GM19324 (cell line): ENCODE measurements at regions not wholly inside any gene's neighbourhood (a gene's known extent, or its start where the extent isn't known, plus 50 kb on each side); places are given as distances from the start of the nearest gene placed in this dataset.
"Not testable (repeated sequence)": the region's sequence is repeated elsewhere in the genome, so short reads cannot be mapped to it uniquely, and the experiment has no call there.

Experiments
- ATAC-seq: cut with Tn5 transposase; IDR thresholded peaks from one replicate; pipeline ENCODE4 v1.9.1; 2021; ENCODE audit warnings: mild to moderate bottlenecking, moderate library complexity; ENCODE audit not compliant: unreplicated experiment, low FRiP score

DNA sequence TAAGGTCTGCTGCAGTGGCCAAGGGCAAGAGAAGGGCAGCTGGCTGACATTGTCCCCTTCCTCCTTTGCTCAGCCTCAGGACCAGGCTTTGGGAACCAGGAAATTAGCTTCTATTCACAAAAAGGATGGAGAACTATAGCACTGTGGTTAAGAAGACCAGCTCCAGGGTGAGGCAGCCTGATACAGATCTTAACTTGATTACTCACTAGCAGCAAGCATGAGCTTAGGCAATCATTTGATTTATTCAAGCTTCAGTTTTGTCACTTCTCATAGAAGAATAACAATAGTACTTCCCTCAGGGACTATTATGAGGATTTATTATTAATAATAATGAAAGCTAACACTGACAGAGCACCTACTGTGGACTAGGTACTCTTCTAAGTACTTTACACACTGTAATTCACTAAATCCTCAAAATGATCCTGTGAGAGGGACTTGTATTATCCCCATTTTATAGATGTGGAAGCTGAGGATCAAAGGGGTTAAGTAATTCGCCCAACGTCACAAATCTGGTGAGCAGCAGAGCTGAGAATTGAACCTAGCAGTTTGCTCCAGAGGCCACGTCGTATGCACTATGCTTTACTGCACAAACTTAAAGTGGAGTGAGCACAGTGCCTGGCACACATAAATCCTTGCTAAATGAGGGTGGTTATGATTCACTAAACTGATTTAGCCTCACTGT, 130.4 kb upstream of the PAK3 start:
- ATAC-seq, result no peak

DNA sequence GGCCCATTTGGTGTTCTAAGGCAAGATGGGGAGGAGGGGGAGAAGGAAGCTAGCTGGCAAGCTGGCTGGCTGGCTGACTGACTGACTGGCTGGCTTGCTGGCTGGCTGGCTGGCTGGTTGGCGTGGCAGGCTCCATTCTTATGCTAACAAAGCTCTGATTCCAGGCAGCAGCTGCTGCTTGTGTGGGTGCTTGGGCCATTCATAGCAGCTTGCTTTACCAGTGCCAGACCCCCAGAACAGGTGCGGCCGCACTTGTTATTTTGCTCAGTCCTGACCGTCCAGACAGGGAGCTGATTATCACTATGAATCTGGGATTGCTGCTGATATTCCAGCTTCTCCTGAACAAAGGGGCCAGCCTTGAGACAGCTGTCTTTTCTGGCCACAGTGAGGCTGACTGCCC, 131.2 kb upstream of the PAK3 start:
- ATAC-seq, result no peak

DNA sequence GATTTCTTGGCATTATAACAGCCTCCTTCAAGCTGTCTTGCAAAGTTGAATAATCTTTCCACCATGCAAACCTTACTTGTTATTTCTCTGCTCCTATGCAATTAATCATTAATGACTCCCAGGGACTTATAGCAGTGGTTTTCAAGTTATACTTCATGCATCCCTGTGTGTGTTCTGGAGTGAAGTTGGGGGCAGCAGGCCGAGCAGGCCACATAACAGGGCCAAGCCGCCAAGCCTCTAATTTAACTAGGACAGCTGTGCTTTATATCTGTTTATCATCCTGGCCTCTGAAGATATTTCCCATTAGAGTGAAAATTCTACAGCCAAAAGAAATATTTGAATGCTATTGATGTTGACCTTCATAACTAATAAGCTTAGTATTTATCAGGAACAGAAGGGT, 133.5 kb upstream of the PAK3 start:
- no peak for ATAC-seq

DNA sequence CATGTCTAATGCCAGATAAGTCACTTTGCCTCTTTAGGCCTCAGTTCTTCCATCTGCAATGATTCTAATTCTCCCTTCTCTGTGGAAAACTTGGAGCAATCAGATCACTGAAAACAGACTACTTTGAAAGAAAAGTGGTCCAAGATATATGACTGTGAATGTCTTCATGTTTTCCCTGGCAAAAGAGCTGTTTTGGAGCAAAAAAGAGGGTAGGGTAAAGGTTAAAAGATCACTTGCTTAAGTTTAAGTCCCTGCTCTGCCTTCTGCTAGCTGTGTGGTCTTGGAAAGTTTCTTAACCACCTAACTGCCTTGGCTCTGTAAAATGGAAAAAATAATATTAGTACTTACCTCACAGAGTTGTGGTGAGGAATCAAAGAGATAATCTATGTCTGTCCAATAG, 140.3 kb upstream of the PAK3 start:
- ATAC-seq, result no peak

DNA sequence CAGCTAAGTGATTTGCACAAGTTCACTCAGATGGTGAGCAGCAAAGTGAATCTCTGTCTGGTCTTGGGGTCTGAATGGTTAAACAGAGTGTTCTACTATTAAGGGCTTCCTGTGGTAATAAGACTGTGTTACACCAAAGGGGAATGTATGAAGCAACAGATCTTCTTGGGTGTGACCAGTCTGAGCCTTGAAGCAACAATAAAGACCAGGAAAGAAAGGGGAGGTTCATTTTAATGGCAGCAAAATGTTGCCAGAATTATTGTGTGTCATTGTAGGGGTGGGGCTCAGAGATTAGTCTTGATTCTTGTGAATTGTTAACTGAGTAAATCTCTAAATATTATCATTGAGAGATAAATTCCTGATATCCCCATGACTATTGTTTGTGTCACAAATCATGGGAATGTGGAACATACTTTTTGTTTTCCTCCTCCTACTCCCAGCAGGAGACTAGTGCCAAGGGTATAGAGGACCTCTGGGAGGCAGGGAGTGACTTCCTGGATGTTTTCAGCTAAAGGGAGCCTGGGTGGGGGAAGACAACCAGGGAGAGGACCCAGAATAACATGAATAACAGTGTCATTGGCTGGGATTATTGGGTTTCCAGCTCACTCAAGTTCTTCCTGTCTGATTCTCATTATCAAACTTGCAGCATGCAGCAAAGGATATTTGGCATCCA, 141.4 kb upstream of the PAK3 start:
- ATAC-seq, result no peak

DNA sequence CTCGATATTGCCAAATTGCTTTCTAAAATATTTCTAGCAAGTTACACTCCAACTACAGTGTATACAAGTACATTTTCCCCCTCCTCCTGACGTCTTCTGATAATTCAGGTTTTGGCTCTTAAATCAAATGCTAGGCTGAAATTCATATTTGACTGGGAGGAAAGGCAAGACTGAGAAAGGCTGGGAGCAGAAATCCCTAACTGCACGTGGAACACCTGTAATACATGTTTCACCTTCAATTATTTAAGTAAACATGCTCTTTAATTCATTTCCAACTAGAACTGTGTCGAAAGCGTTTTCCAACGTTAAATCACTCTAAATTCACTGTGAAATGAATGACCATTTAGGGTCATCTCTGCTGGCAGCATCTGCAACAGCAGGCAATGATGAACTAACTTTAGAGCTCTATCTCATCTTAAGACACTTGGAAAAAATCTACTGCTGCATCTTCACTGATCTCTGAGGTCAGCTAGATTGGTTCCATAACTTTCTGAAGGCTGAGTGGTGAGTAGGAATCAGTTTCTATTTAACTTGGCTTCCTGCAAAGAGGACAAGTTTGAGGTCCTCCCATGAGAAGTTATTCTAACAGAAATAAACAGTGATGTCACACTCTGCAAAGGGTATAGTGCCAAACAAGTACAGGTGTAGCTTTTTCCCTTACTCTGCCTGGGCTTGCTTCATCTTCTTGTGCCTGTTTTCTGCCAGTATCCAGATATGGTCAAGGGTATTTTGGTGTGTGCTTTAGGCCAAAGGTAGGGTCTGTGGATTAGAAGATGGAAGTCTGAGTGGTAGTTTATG, 144.3 kb upstream of the PAK3 start:
- ATAC-seq, result no peak

DNA sequence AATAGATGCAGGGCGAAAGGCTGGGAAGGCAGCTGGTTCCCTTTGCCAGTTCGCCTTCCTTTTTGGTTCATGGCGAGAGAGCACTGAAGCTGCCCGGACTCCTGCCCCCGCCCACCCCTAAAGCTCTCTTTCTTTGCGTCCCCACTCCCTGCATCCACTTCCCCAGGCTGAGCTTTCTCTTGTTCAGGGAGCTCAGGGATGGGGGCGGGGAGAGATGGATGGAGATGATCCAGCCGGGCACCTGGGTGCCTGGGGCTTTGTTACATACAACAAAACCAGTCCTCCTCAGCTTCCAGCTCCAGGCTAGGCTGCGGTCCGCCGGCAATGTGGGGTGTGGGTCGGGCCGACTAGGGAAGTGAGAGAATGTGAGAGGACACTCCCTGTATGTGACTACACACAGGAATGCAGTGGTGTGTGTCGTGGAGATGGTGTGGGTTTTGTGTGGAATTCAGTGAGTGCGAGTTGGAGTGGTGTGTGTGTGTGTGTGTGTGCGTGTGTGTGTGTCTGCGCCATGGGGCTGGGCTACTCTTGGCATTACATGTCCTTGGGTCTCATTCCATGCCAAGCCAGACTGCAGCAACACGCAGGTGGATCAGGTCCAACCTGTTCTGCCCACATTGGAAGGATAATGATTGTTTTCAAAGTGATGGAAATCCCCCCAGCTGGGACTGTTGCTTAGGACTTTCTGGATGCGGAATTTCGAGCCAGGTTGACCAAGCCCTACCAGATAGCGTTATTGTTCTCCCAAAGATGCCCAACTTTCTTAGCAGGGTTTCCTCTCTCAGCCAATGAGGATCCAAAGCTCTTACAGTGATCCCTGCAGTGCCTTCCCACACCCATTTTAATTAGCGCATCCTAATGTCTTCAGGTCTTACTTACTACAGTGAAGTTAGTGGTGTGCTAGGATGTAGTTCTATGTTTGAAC, 149.4 kb upstream of the CHRDL1 start:
- ATAC-seq, result no peak

DNA sequence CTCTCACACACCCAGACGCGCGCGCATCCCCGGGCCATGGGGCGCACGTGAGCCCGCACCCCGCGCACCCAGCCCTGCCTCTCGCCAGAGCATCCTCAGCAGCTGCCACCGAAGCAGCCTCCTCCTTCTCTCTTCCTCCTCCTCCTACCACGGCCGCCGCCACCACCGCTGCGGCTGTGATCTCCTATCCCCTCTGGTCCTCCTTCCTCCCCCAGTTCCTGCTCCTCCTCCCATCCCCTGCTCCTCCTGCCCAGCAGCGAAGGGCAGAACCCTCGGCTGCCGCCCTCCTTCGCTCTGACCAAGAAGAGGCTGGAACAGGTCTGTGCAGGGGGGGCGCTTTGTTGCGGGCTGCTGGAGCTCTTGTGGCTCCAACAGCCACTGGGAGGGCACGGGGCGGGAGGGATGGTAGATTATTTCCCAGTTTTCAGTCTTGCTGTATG, 148.7 kb upstream of the CHRDL1 start:
- ATAC-seq, result no peak

DNA sequence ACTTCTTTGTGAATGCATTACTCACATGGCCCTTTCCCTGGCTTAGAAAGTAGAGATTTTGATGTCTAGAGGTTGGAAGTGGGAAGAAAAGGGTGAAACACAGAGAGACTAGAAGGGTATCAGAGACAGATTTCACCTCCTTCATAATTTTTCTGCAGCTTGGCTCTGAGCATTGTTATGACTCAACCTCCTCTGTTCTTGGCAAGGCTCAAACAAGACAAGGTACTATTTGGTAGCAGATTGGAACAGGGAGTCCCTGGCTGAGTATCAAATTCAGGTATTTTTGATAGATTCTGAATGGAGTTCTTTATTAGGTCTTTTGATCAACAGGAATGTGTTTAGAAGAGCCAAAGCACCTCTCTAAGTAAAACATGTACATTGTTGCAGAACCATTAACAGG, 146.3 kb upstream of the CHRDL1 start:
- ATAC-seq, result no peak

DNA sequence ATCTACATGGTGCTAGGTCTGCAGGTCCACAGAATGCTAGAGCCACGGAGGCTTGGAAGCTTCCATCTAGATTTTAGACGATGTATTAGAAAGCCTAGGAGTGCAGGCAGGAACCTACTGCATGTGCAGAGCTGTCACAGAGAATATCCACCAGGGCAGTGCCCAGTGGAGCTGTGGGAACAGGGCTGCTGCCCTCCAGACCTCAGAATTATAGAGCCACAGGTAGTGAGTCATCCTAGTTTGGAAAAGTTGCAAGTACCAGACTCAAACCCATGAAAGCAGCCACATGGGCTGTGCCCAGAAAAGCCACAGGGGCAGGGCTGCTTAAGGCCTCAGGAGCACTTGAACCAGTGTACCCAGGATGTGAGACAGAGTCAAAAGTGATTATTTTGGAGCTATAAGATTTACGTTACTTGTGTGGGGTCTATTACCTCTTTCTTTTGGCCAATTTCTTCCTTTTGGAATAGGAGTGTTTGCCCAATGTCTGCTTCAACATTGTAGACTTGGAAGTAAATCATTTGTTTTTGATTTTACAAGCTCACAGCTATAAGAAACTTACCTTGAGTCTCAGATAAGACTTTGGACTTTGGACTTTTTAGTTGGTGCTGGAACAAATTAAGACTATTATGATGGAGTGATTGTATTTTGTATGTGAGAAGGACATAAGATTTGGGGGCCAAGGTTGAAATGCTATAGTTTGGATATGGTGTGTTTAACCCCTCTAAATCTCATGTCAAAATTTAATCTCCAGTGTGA, 143.5 kb upstream of the CHRDL1 start:
- no peak for ATAC-seq

DNA sequence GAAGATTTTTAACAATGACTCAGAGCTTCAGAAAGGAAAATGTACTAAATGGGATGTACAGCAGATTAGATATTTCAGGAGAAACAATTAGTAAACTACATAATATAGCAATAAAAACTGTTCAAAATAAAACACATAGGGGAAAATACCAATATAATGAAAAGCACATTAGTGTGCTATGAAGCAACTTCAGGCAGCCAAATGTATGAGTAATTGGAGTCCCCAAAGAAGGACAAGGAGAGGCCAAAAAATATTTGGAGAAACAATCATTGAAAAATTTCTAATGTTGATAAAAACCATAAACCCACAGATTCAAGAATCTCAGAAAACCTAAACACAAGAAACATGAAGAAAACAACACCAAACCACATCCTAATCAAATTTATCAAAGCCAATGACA, 129.3 kb upstream of the CHRDL1 start:
- ATAC-seq, result no peak

DNA sequence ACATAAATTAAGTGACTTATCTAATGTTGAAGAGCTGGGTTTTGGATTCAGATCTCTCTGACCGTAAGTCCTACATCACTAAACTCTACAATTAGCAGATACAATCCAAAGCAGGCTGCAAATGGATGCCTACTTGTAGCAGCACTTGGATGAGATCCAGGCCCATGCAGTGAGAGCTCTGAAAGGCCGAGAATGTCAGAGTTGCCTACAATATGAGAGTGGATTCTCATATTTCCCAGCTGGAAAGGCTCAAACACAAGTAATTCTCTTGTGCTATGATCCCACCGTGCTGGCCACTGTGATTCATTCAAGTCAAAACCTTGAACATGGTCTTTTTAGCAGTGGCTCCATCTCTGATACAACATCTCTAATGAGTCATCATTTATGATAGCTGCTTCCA, 125.4 kb upstream of the CHRDL1 start:
- no peak for ATAC-seq

DNA sequence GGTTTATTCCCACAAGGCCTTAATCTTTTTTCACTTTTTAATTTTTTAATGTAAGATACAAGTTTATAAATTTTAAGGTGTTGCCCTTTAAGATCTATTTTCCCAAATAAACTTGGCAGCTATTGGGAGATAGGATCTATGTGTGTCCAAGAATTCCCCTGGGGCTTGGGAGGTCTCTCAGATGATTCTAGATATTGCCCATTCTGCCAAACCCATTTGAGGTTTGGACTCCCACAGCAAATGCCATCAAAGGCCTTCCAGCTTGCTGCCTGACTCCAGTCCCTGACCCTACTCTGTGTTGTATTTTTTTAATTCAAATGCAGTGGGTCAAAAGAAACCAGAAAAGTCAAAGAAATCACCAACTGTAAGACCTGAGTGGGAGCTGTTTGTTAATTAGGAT, 120.0 kb upstream of the CHRDL1 start:
- no peak for ATAC-seq

DNA sequence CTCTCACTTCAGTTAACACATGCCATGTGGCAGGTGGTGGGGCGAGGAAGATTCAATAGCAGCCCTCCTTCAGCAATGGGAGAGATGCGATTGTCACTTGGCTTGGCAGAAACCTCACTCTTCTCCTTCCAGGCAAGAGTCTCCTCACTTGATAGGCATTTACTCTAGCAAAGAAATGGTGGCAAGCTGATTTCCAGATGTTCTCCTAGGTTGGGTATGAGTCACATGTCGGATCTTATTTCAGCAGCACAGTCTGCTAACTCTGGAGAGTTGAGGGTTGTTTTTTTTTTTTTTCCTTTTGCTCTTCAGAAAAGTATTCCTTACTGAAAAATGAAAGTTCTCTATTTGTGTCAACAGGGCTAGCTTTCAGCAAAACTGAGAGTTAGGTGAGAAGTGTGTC, 119.5 kb upstream of the CHRDL1 start:
- ATAC-seq, result no peak

DNA sequence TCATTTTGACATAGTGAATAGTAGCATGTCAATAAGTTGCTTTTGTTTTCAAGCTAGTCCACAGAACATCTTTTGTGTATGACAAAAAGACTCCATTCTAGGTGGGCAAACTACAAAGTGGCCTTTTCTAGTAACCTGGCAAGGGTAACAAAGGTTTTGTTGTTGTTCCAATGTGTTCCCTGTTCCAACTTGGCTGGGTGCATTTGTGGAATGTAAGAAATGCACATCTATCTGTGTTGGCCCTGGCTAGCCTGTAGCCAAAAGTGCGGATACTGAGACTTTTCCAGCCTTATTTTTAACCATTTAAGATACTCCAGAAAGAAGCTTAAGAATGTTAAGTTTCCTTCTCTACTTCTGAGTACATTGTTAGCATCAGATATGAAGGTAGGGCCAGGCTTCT, 118.7 kb upstream of the CHRDL1 start:
- ATAC-seq, result no peak

DNA sequence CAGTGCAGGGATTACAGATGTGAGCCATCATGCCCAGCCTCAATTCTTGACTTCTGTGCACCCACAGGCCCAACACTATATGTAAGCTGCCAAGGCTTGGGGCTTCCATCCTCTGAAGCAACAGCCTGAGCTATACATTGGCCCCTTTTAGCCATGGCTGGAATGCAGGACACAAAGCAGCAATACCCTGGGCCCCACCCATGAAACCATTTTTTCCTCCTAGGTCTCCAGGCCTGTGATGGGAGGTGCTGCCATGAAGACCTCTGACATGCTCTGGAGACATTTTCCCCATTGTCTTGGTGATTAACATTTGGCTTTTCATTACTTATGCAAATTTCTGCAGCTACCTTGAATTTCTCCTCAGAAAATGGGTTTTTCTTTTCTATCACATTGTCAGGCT, 109.1 kb upstream of the CHRDL1 start:
- ATAC-seq, result not testable (repeated sequence)

DNA sequence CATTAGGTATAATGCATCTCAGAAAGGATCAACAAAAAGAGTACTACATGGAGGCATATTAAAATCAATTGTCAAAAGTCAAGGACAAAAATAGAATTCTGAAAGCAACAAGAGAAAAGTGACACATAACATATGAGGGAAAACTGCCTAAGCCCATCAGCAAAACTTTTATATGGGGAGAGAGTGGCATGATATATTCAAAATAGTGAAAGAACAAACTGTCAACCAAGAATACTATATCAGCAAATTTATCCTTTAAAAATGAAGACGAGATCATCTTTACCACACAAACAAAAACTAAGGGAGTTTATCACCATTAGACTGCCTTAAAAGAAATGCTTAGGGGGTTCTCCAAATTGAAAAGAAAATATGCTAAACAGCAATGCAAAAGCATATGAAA, 86.4 kb upstream of the CHRDL1 start:
- no peak for ATAC-seq

DNA sequence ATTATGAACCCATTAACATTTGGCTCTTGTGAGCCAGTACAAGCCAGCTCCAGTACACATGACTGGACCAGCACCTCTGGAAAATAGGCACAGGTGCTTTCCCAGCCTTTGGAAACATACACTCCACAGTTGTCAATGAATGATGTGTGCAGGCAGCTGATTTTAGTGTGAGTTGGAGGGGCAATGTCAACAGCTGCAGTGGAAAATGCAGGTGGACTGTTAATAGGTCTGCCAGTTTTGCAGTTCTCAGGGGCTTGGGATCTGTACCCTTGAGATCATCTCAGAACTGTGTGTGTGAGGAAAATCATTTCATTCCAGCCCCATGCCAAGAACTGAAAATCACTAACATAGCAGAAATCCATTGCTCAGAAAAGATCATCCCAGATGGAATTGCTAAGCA, 81.7 kb upstream of the CHRDL1 start:
- no peak for ATAC-seq

DNA sequence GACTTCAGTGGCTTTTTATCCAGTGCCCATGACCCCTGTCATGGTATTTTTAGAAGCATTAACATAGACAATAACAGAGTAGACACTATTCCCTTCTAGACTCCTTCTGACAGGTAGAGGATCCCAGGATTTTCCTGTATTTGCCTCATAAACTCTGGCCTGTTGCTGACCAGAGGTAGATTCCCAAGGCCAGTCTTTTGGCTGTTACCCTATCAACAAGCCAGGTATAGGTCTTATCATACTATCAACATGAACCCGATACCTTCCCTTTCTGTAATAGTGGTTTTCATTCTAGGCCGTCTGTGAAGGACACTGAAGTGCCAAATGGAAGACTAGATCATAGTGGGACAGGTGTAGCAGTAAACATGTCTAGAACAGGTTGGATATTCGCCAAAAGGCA, 76.2 kb upstream of the CHRDL1 start:
- ATAC-seq, result no peak

DNA sequence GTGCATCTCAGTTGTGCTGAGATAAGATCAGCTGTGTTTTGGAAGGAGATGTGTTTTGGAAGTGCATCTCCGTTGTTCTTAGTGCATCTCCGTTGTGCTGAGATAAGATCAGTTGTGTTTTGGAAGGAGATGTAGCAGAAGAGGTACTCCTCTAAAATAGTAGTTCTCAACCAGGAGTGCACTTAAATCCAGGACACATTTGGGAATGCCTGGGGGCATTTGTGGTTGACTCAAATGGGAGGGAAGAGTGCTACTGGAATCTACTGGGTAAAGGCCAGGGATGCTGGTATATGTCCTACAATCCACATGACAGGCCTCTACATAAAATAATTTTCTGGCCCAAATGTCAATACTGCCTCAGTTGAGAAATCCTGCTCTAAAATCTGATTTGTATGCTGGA, 70.8 kb upstream of the CHRDL1 start:
- ATAC-seq, result no peak
